ENCODE measurements at regions not wholly inside any gene's neighbourhood (a gene's known extent, or its start where the extent isn't known, plus 50 kb on each side); places are given as distances from the start of the nearest gene placed in this dataset.

DNA sequence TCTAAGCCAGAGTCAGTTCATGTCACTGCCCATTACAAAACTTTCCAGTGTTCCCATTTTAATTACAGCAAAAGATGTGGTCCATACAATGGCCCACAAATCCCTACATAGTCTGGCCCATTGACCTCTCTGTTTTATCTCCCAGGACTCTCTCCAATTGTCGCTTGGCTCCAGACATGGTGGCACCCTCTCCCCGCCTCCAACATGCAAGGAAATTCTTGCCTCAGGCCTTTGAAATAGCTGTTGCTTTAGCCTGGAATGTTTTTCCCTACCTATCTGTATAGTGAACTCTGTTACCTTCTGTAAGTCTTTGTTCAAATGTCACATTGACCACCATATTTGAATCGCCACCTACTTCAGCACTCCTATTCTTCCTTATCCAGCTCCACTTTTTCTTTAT, 377.3 kb upstream of the MCTP2 start:
- no peak overlapping the region for H3K4me3 ChIP-seq (replicated peaks in 1 of 2; ENCODE audit: low read depth in 2 of 2, low read length in 2 of 2)
- no peak for DNase-seq (ENCODE audit: low read depth in 2 of 2)
- TF ChIP-seq, protein P1, sequence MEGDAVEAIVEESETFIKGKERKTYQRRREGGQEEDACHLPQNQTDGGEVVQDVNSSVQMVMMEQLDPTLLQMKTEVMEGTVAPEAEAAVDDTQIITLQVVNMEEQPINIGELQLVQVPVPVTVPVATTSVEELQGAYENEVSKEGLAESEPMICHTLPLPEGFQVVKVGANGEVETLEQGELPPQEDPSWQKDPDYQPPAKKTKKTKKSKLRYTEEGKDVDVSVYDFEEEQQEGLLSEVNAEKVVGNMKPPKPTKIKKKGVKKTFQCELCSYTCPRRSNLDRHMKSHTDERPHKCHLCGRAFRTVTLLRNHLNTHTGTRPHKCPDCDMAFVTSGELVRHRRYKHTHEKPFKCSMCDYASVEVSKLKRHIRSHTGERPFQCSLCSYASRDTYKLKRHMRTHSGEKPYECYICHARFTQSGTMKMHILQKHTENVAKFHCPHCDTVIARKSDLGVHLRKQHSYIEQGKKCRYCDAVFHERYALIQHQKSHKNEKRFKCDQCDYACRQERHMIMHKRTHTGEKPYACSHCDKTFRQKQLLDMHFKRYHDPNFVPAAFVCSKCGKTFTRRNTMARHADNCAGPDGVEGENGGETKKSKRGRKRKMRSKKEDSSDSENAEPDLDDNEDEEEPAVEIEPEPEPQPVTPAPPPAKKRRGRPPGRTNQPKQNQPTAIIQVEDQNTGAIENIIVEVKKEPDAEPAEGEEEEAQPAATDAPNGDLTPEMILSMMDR (IDR thresholded peaks at IDR 0.05; ENCODE audit: low read depth, low read length): no peak

DNA sequence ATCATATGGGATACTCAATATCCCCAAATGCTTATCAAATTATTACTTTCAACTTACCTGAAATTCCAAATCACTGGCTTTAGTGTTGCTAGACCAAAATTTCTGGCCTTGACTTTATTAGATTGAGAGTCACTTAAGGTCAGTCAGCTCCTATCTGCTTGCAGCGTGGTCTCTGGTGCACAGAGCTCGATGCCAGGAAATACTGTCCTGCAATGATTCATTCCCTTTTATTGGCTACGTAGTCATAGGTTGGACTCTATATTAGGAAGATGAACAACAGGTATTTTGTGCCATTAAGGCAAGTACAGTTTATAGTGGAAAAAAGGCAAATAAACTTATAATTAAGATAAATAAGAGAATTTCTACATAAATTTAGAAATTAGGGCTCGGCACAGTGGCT, 378.6 kb upstream of the MCTP2 start:
- TF ChIP-seq, protein P1 (IDR thresholded peaks at IDR 0.05; ENCODE audit: low read depth, low read length): no peak
- no peak overlapping the region for H3K4me3 ChIP-seq (replicated peaks in 1 of 2; ENCODE audit: low read depth in 2 of 2, low read length in 2 of 2)
- DNase-seq (ENCODE audit: low read depth in 2 of 2): no peak

DNA sequence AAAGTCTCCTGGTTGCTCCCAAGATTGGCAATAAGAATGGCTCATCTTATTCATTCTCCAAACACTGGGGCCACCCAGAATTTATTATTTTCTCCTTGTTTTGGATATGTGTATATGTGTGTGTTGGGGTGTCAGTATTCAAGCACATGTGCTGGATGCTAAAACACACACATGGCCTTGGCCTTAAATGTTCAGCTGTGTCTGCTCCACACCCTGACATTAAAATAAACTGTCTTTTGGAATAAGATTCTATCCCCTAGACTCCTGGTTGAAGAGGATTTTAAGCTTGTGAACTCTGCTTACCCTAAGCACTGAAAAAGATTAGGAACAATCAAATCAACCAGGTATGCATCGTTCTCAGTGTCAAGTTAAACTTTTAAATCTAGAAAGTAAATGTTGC, 382.9 kb upstream of the MCTP2 start:
- TF ChIP-seq, protein P1 (IDR thresholded peaks at IDR 0.05; ENCODE audit: low read depth, low read length): no peak
- DNase-seq (ENCODE audit: low read depth in 2 of 2): no peak
- H3K4me3 ChIP-seq (replicated peaks in 1 of 2; ENCODE audit: low read depth in 2 of 2, low read length in 2 of 2): no peak overlapping the region

DNA sequence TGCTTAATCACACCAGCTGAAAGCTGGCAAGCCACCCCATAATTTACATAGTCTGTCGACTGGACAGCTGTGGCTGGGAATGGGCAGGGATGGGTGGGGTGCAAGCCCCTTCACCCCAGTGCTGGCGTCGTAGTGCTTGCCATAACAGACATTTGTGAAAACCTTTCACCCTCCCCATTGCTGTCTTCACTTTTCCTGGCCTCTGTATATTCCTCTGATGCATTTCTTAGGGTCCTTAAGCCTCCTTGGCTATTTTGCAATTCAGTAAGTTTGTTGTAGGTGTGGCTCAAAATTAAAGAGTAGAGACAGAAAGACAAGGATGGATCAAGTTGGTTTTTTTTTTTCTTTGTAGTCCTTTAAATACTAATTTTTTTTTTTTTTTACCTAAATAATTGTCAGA, 383.3 kb upstream of the MCTP2 start:
- no peak for DNase-seq (ENCODE audit: low read depth in 2 of 2)
- H3K4me3 ChIP-seq (replicated peaks in 1 of 2; ENCODE audit: low read depth in 2 of 2, low read length in 2 of 2): no peak overlapping the region
- TF ChIP-seq, protein P1 (IDR thresholded peaks at IDR 0.05; ENCODE audit: low read depth, low read length): no peak

DNA sequence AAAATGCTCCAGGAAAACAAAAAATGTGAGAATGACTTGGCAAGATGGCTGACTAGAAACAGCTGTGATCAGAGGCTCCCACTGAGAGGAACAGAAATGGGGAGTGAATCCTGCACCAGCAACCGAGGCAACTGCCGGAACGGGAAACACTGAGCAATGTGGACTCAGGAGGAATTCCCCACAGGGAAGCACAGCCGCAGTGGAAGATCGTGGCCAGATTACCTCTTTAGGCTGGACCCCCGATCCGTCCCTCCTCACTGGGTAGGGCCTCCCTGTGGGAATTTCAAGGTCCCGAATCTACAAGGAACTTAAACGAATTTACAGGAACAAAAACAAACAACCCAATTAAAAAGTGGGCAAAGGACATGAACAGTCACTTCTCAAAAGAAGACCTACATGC, 385.2 kb upstream of the MCTP2 start:
- no peak overlapping the region for H3K4me3 ChIP-seq (replicated peaks in 1 of 2; ENCODE audit: low read depth in 2 of 2, low read length in 2 of 2)
- TF ChIP-seq, protein P1 (IDR thresholded peaks at IDR 0.05; ENCODE audit: low read depth, low read length): no peak
- DNase-seq (ENCODE audit: low read depth in 2 of 2): no peak

DNA sequence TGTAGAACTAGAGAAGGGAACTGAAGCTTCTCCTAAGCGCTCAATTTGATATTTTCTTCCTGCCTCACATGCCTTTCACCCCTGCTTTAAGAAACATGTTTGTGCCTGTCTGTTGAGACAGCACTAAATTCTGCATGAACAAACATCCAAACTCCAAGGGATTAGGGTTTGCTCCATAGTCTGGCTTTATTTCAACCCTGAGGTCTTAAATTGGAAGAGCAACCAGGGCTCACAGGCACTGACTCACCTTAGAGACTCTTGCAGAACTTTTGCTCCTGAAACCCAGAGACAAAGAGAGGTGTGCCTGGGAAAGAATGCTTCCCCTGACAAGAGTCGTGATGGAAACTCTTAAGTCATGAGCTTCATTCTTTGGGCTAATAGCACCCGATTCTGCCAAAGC, 393.9 kb upstream of the MCTP2 start:
- DNase-seq (ENCODE audit: low read depth in 2 of 2): no peak
- TF ChIP-seq, protein P1 (IDR thresholded peaks at IDR 0.05; ENCODE audit: low read depth, low read length): no peak
- H3K4me3 ChIP-seq (replicated peaks in 1 of 2; ENCODE audit: low read depth in 2 of 2, low read length in 2 of 2): no peak overlapping the region

DNA sequence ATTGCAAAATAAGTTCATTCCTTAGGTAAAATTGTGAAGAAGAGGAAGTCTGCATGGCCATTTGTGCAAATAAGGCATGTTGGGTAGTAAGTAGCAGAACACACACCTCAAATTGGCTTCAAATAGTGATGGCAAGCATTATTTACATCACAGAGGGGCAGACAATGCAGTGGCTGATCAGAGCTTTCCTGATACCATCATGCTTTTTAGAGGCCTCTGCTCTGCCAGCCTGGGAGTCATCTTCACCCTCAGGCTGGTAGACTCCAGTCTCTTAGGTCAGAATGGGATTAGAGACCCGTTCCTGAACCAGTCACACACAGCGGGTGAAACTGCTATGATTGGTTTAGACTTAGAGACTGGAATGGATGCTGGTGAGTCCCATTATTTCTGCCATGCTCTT, 396.0 kb upstream of the MCTP2 start:
- DNase-seq (ENCODE audit: low read depth in 2 of 2): no peak
- no peak overlapping the region for H3K4me3 ChIP-seq (replicated peaks in 1 of 2; ENCODE audit: low read depth in 2 of 2, low read length in 2 of 2)
- TF ChIP-seq, protein P1 (IDR thresholded peaks at IDR 0.05; ENCODE audit: low read depth, low read length): no peak

All from cardiac fibroblast (primary cell).